Ovary (tissue), 3 donors: ENCODE measurements at regions not wholly inside any gene's neighbourhood (a gene's known extent, or its start where the extent isn't known, plus 50 kb on each side); places are given as distances from the start of the nearest gene placed in this dataset.

ENCODE experiments used
- CTCF ChIP-seq, 3 donors: fragments of 450-650 bp in 2 of 3; fragments of 200-600 bp in 1 of 3; IDR thresholded peaks; one replicate each; pipeline versions ENCODE4 v1.5.1 to v1.8.0; 2016 to 2022; ENCODE audit warnings: antibody characterized with exemption in 3 of 3, mild to moderate bottlenecking in 1 of 3
- POLR2A ChIP-seq: fragments of 450-650 bp; IDR thresholded peaks from one replicate; pipeline ENCODE4 v1.6.1; 2017; ENCODE audit warnings: antibody characterized with exemption, mild to moderate bottlenecking, moderate library complexity
- donor health status: DM: no; HTN: no; CAD: no.

GRCh38 chr6:10141746-10142443 is 273.0 kb downstream of the TFAP2A start:
- TF ChIP-seq POLR2A (no peak), CTCF (IDR thresholded peaks at IDR 0.05) (no peak)
